Chondrocyte (in vitro differentiated cells): ENCODE measurements at regions not wholly inside any gene's neighbourhood (a gene's known extent, or its start where the extent isn't known, plus 50 kb on each side); places are given as distances from the start of the nearest gene placed in this dataset.

Source experiments
- DNase-seq: peaks from one replicate; pipeline ENCODE4 v3.0.0; 2021; ENCODE audit warnings: mixed read lengths, low spot score
- H3K27ac Mint-ChIP-seq: one replicate; pipeline ENCODE4 v1.8.0; 2021; ENCODE audit warnings: mild to moderate bottlenecking, moderate library complexity, mixed read lengths; ENCODE audit not compliant: unreplicated experiment
- H3K27me3 Mint-ChIP-seq: 2 replicates; pipeline ENCODE4 v1.8.0; 2021; ENCODE audit warnings: low read depth, mixed read lengths
- H3K36me3 Mint-ChIP-seq: 2 replicates; pipeline ENCODE4 v1.8.0; 2021; ENCODE audit warnings: low read depth, mixed read lengths
- H3K4me1 Mint-ChIP-seq: 2 replicates; pipeline ENCODE4 v1.8.0; 2021; ENCODE audit warnings: low read depth, mild to moderate bottlenecking, mixed read lengths
- H3K4me3 Mint-ChIP-seq: one replicate; pipeline ENCODE4 v1.8.0; 2021; ENCODE audit warnings: mild to moderate bottlenecking, moderate library complexity, mixed read lengths; ENCODE audit not compliant: unreplicated experiment
- H3K9me3 Mint-ChIP-seq: 2 replicates; pipeline ENCODE4 v1.8.0; 2021; ENCODE audit warnings: low read depth, mixed read lengths
- TF ChIP-seq, protein P1 (sequence below): fragments of 200-600 bp; sonication (generic); IDR thresholded peaks from 2 replicates; pipeline ENCODE4 v1.5.0; 2021; ENCODE audit warnings: antibody characterized with exemption, mild to moderate bottlenecking, moderate library complexity

DNA sequence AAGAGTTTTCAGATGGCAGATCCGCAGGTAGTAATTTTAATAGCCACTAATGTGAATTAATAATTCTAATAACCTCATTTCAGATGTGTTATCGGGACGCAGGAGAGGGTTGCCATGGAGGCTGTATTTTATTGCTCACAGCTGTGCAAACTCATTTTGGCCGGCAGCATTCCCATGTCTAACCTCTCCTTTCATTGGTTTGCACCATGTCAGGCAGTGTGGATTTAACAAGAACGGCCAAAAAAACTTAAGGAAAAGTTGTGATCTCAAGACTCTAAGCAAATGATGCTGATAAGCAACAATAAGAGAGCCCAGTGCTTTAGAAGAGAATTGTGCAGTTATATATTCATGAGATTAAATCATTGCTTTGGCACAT is 88.7 kb upstream of the NRP1 start:
- Mint-ChIP-seq H3K4me1 (peaks cover 43% of the 10 kb centered on the region), H3K4me3 (no peak overlapping the region), H3K9me3 (no peaks in the 10 kb centered on the region), H3K27me3 (no peaks in the 10 kb centered on the region), H3K27ac (no peak overlapping the region), H3K36me3 (no peaks in the 10 kb centered on the region)
- TF ChIP-seq, protein P1, sequence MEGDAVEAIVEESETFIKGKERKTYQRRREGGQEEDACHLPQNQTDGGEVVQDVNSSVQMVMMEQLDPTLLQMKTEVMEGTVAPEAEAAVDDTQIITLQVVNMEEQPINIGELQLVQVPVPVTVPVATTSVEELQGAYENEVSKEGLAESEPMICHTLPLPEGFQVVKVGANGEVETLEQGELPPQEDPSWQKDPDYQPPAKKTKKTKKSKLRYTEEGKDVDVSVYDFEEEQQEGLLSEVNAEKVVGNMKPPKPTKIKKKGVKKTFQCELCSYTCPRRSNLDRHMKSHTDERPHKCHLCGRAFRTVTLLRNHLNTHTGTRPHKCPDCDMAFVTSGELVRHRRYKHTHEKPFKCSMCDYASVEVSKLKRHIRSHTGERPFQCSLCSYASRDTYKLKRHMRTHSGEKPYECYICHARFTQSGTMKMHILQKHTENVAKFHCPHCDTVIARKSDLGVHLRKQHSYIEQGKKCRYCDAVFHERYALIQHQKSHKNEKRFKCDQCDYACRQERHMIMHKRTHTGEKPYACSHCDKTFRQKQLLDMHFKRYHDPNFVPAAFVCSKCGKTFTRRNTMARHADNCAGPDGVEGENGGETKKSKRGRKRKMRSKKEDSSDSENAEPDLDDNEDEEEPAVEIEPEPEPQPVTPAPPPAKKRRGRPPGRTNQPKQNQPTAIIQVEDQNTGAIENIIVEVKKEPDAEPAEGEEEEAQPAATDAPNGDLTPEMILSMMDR: no peak
- no peak for DNase-seq

DNA sequence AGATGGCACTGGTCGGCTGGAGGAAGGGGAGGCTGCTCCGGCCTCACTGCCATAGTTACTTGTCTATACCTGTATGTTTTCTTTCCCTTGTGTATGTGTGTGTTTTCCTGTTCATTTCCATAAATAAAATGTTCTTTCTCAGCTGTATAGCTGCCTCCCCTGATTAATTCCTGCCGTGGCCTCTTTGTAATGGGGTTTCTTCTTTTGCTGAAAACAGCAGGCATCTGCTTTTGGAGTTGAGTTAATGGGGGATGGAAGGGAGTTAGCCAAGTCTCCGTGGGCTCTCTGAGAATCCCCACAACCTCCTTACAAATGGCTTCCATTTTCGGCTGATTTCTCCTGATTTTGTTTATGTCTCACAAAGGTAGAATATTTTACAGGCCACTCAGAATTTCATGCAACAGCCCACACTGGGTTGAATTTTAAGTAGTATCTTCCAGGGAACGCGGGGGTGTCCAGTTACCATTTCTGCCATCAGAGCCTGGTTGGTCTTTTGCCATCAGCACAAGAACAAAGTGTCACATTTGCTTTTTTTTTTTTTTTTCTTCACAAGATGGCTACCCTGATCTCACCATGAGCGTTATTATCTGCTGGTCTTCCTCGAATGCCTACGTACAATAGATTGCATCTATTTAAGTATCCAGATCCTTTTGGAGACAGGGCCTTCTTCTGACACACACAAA is 88.1 kb upstream of the NRP1 start:
- Mint-ChIP-seq H3K36me3 (no peaks in the 10 kb centered on the region), H3K4me1 (peaks cover 43% of the 10 kb centered on the region), H3K27me3 (no peaks in the 10 kb centered on the region), H3K9me3 (no peaks in the 10 kb centered on the region), H3K27ac (peak overlapping the region; percentile 90), H3K4me3 (no peak overlapping the region)
- no peak for DNase-seq
- TF ChIP-seq, protein P1: no peak

DNA sequence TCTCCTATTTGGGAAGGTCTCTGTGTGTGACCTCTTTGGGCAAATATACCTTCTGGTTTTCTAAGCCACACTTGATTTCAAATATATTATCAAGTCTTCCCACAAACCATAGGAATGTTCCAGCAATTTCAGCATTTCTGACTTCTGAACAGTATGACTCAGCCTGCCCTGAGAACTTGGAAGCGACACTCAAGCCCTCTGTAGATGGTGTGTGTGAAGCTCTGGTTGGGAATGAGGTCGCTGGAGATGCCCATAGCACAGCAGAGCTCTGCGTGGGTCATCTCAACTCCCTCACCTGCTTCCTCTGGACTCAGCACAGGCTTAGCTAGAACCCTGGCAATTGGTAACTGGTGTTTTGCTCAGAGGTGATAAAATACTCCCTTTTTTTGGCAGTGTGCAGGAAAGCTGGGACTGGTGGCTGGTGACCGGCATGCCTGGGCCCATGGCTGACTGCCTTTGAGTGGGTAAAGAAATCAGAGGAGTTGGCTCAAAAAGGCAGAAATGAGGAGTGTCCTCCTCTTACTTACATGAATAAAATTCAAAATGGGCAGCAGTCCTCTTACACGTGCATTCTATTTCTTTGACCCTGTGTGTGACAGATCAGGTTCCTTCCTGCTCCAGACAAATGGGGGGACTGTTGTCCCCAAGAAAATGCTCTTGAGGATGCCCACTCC is 87.5 kb upstream of the NRP1 start:
- no peak for DNase-seq
- Mint-ChIP-seq H3K36me3 (no peaks in the 10 kb centered on the region), H3K9me3 (no peaks in the 10 kb centered on the region), H3K27me3 (no peaks in the 10 kb centered on the region), H3K4me1 (peaks cover 43% of the 10 kb centered on the region), H3K27ac (peak overlapping the region; percentile 90), H3K4me3 (no peak overlapping the region)
- TF ChIP-seq, protein P1: no peak

DNA sequence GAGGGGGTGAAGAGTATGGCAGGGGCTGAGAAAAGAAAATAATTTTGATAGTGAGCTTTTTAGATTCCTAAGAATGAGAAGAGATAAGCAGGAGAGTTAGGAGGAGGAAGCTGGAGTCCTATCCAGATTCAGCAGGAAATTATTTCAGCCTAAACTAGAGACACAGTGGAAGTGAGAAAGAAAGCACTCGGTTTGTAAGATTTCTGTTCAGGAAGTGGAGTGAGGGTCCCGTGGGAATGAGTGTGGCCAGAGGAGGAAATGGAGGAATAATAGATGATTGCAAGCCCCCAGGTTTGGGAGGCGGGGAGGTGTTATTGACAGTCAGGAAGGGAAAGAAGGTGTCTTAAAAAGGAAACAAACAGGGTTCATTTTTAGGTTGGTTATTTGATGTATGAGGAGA is 84.8 kb upstream of the NRP1 start:
- H3K4me3 Mint-ChIP-seq: no peak overlapping the region
- H3K4me1 Mint-ChIP-seq: peaks cover 50% of the 10 kb centered on the region
- no peak for DNase-seq
- no peaks in the 10 kb centered on the region for H3K36me3 Mint-ChIP-seq
- H3K27ac Mint-ChIP-seq: peak overlapping the region; percentile 74
- TF ChIP-seq, protein P1: no peak
- no peaks in the 10 kb centered on the region for H3K27me3 Mint-ChIP-seq
- H3K9me3 Mint-ChIP-seq: peaks cover 3% of the 10 kb centered on the region

DNA sequence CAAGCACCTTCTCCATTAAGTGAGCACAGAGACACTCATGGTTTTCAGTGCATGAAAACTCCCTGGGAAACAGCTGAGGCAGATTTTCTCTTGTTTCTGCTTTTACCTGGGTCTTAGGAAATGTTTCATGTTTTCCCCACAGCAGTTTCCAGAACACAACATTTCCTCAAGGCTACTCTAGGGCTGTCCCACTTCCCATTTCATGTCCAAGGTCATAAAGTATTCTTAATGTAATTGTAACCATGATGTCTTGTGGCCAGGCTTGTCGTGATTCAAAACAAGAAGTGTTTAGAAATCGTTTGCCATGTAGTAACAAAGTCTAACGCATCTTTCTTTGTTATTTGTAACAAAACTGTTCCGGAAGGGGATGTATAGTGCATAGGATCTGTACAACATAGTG is 83.8 kb upstream of the NRP1 start:
- Mint-ChIP-seq H3K27ac (no peak overlapping the region), H3K27me3 (no peaks in the 10 kb centered on the region), H3K36me3 (no peaks in the 10 kb centered on the region), H3K4me1 (peaks cover 47% of the 10 kb centered on the region), H3K9me3 (peaks cover 3% of the 10 kb centered on the region), H3K4me3 (no peak overlapping the region)
- no peak for DNase-seq
- TF ChIP-seq, protein P1: no peak
